Kidney (tissue), 13 donors: ENCODE measurements at regions not wholly inside any gene's neighbourhood (a gene's known extent, or its start where the extent isn't known, plus 50 kb on each side); places are given as distances from the start of the nearest gene placed in this dataset.

Experiments
- DNase-seq, 5 donors: peaks; one replicate each; pipeline ENCODE4 v3.0.0-alpha.2; 2013 to 2020
- FAIRE-seq: peaks from 2 replicates; lab custom pipeline; 2012; peaks lifted over from hg19 to GRCh38; lab: Jason Lieb, UNC
- H3K27ac ChIP-seq, 2 donors: one replicate each; pipeline ENCODE4 v1.7.0; 2013; ENCODE audit warnings: low read depth in 2 of 2, low read length in 2 of 2, inconsistent platforms in 1 of 2
- H3K27me3 ChIP-seq: one replicate; pipeline ENCODE4 v1.7.1; 2013; ENCODE audit warnings: low read length, inconsistent platforms; ENCODE audit not compliant: control insufficient read depth, insufficient read depth
- H3K36me3 ChIP-seq, 3 donors: one replicate each; pipeline versions ENCODE4 v1.7.0 to v1.7.1; 2013; ENCODE audit warnings: low read length in 3 of 3, control low read depth in 1 of 3, inconsistent platforms in 1 of 3; ENCODE audit not compliant: insufficient read depth in 3 of 3, control insufficient read depth in 2 of 3
- H3K4me1 ChIP-seq, 3 donors: one replicate each; pipeline versions ENCODE4 v1.7.0 to v1.7.1; 2013; ENCODE audit warnings: low read length in 3 of 3, inconsistent platforms in 1 of 3, low read depth in 1 of 3; ENCODE audit not compliant: control insufficient read depth in 2 of 3, insufficient read depth in 2 of 3
- H3K4me3 ChIP-seq, 3 donors: one replicate each; pipeline versions ENCODE4 v1.7.0 to v1.8.1; 2013; ENCODE audit warnings: low read length in 3 of 3, control low read depth in 1 of 3, inconsistent platforms in 1 of 3
- H3K9ac ChIP-seq, 3 donors: one replicate each; pipeline versions ENCODE4 v1.7.0 to v1.7.1; 2013; ENCODE audit warnings: low read length in 3 of 3, control low read depth in 1 of 3, inconsistent platforms in 1 of 3
- H3K9me3 ChIP-seq, 3 donors: one replicate each; pipeline versions ENCODE4 v1.7.0 to v1.7.1; 2013; ENCODE audit warnings: low read length in 3 of 3, control low read depth in 1 of 3, inconsistent platforms in 1 of 3; ENCODE audit not compliant: control insufficient read depth in 2 of 3, insufficient read depth in 1 of 3
- CTCF ChIP-seq: IDR thresholded peaks from 3 replicates; pipeline ENCODE4 v1.5.1; 2012; ENCODE audit warnings: mild to moderate bottlenecking, moderate library complexity, borderline replicate concordance; ENCODE audit not compliant: insufficient read depth; ENCODE audit errors: extremely low read depth
- intact Hi-C: fragments of 100-400 bp; cut with DNase I; formaldehyde crosslinking; loops from one replicate; pipeline ENCODE4 v1.11.1; 2022
- donor health status: control.
- donor health status: control.
- donor health status: control.
- donor health status: control.
- donor health status: control.
- donor health status: DM: yes; HTN: yes; CAD: no.
- donor health status: Normal renal cell carcinoma (clear cell type).

DNA sequence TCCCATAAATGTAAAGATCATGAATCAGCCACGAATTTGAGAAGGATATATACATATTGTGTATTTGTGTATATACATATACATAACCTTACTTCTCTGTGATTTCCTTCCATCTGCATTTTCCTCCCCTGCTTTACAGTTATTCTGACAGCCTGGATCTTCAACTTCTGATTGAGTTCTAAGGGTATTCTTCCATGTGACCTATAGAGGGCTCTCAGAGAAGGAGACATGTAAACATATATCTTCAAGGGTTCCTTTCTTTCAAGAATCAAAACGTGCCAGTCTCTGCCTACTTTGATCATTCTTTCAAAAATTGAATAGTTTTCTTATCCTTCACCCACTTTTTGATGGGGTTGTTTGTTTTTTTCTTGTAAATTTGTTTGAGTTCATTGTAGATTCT lies 453.7 kb upstream of the POT1 start:
- no peaks in the 10 kb centered on the region for H3K27me3 ChIP-seq
- H3K9ac ChIP-seq = no peak overlapping the region
- no peaks in the 10 kb centered on the region for H3K4me1 ChIP-seq
- no peaks in the 10 kb centered on the region for H3K36me3 ChIP-seq
- H3K4me3 ChIP-seq = no peak overlapping the region
- no peak for TF ChIP-seq CTCF
- no peak overlapping the region for H3K27ac ChIP-seq
- intact Hi-C loops = no loop called here
- no peaks in the 10 kb centered on the region for H3K9me3 ChIP-seq
- DNase-seq (no peak), FAIRE-seq (no peak)

GRCh38 chr7:125382401-125382800 lies 452.8 kb upstream of the POT1 start:
- H3K9me3 ChIP-seq = no peaks in the 10 kb centered on the region
- no peaks in the 10 kb centered on the region for H3K4me1 ChIP-seq
- H3K36me3 ChIP-seq = no peaks in the 10 kb centered on the region
- no peak for FAIRE-seq
- no peak overlapping the region for H3K27ac ChIP-seq
- DNase-seq = no peak
- no peak overlapping the region for H3K9ac ChIP-seq
- TF ChIP-seq CTCF = no peak
- H3K27me3 ChIP-seq = no peaks in the 10 kb centered on the region
- intact Hi-C loops = no loop called here
- no peak overlapping the region for H3K4me3 ChIP-seq

DNA sequence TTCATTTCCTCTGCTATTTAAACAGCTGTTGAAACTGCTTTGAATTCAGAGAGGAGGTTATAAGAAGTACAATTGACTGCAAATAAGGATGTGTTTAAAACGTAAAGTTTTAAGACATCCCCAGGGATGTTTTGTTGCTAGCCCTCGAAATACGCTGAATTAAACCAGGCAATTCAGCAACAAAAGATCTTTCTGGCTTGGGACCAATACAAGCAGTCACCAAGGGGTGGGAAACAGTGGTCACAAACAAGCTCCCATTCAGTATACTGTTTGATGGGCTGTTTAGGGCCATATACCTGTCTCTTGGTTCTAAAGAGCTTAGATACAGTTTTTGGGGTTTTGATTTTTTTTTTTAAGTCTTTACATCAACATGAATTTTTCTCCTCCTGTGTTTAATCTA lies 446.3 kb upstream of the POT1 start:
- DNase-seq = no peak
- no peak for FAIRE-seq
- Histone ChIP-seq H3K4me1 (no peaks in the 10 kb centered on the region), H3K27me3 (no peaks in the 10 kb centered on the region), H3K9ac (no peak overlapping the region), H3K4me3 (no peak overlapping the region), H3K36me3 (no peaks in the 10 kb centered on the region), H3K27ac (no peak overlapping the region), H3K9me3 (no peaks in the 10 kb centered on the region)
- intact Hi-C loops = no loop called here
- no peak for TF ChIP-seq CTCF

DNA sequence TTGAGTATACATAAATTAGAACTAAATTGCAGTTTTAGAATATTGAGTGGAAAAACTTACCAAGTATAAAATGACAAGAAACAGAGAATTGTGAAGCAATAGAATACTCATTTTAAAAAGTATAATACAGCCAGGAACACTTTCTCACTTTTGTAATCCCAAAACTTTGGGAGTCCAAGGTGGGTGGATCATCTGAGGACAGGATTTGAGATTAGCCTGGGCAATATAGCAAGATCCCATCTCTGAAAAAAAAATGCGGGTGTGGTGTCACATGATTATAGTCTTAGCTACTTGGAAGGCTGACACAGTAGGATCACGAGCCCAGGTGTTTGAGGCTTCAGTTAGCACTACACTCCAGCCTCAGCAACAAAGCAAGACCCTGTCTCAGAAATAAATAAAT lies 440.9 kb upstream of the POT1 start:
- Histone ChIP-seq H3K27me3 (no peaks in the 10 kb centered on the region), H3K27ac (no peak overlapping the region), H3K9ac (no peak overlapping the region), H3K4me3 (no peak overlapping the region), H3K36me3 (no peaks in the 10 kb centered on the region), H3K9me3 (no peaks in the 10 kb centered on the region), H3K4me1 (no peaks in the 10 kb centered on the region)
- no peak for TF ChIP-seq CTCF
- FAIRE-seq = no peak
- intact Hi-C loops = no loop called here
- DNase-seq = no peak
